ENCODE measurements at regions not wholly inside any gene's neighbourhood (a gene's known extent, or its start where the extent isn't known, plus 50 kb on each side); places are given as distances from the start of the nearest gene placed in this dataset.
"Not testable (repeated sequence)": the region's sequence is repeated elsewhere in the genome, so short reads cannot be mapped to it uniquely, and the experiment has no call there.

DNA sequence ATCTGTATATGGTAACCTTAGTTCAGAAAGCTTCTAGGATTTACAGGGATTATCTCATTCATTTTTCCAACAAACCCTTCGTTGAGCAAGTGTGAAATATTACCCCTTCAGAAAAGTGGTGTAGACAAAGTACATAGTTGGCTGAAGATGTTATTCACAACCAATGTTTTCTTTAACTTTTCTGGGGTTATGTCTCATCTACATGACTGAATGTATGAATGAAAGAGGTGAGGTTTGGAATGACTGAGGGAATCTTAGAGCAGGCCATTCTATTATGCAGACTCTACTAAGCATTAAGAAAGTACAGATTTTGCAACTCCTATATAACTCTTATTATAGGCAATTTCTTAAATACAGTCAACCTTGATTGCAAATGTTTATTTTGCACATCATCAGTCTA is 167.2 kb downstream of the NDFIP2 start:
- no peak for ATAC-seq

DNA sequence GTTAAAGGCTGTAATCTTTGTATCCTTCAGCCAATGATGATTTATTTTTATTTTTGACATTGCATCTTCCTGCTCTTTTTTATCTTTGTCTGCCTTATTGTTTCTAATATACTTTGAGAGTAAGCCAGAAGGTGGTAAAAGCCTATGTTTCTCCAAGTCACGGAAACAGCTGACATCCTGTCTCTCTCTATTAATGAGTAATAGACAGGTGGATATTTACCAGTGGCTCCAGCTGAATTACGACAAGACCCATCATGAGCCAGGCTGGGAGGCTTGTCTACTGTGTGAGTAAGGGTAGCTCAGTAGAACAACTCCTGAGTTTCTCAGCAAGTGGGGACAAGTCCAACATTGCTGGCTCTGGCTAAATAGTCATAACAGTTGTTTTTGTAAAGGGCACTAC is 166.6 kb downstream of the NDFIP2 start:
- ATAC-seq, result no peak

GRCh38 chr13:79646880-79647279 is 165.9 kb downstream of the NDFIP2 start:
- ATAC-seq, result no peak

DNA sequence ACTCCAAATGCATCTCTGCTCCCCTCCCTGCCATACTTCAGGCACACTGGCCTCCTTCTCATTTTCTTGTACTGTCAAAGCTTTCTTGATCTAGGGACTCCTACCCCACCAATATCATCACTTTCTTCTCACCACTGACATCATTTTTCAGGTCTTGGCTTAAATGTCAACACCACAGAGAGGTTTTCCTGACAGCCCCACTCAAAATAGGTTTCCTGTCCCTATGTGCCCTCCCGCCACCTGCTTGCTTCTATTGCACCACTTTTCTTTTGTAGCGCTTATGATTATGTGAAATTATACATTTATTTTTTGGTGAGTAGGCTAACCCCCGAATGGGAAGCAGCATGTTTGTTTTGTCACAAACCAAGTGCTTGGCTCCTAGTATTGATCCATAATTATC is 164.6 kb downstream of the NDFIP2 start:
- ATAC-seq, result no peak

DNA sequence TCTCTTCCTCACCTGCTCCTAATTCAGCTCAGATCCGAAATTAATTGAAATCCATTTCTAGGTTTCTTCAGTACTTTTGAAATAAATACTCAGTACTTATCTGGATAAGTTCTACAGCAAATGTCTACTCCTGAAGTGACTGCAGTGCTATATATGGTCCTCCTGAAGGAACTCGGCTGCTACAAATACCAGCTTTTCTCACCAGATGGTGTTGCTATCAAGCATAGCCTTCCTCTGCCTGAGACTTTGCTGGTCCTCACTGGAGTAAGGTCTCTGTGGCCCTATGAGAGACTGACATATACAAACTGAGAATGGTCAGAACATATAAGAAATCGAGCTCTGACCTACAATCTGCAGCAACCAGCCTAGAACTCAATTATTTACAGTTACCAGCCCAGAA is 161.6 kb downstream of the NDFIP2 start:
- ATAC-seq, result no peak

DNA sequence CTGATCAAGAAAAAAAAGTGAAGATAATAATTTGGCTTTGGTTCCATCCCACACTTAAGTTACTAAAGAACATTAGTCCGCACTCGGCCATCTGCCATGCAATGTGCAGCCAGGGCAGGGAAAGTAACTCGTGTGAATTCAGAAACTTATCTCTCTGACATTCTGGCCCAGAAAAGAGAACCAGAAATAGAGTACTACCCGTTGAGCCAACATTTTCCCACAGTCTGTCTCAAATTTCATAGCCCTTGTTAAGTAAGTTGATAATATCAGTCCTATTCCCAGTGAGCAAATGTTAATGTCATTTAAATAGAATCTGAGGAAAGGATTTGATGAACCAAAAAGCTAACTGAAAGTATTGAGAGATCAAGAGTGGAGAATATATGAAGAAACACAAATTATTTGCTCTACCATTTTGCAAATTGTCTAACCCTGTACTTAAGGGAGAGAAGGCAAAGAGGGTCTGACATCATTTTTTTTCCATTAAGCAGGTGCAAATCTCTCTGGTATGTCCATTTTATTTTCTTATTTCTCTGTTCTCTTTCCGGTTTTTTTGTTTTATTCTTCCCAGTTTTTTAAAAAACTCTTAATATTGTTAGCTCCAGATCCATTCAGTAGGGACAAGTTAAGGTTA is 156.3 kb downstream of the NDFIP2 start:
- no peak for ATAC-seq

DNA sequence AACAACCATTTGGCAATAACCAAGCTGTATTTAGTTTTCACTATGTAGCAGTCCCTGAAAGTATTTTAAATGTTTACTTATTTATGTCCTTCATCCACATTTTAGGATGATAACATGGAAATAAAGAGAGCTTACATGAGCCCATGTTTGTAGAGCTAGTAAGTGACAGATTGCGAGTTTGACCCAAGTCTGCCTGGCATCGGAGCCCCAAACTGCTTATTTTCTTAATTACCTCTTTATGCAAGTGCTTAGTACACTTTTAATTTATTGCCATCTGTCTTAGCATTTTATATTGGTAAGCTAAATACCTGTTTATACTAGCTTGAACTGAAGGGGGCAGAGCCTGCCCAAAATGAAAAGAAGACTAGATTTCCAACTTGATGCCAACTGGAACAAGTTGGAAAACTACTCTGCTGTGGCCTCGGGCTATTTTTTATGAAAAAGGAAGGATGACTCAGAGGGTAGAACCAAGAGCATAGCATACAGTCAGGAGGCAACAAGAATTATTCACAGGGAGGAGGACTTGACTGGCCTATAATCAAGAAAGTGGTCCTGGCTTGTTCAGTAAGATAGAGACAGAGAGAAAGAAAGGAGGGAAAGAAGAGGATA is 150.2 kb downstream of the NDFIP2 start:
- no peak for ATAC-seq

DNA sequence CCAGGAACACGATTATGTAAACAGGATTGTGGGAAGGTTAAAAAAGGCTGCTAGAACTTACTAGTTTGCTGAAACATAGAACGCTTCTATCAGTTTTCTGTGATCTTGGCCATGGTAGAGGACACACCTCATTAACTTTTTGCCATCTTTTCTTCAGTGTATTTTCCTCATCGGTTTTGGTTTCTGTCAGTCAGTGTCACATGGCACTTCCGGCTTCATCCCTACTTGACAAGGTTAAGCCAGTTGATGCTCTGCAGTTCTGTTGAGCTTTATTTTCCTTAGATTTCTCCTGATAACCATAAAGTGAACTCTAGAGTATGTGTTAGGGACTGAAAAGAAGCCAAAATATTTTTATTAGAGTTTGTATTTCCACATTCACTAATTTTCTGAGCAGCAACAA is 147.5 kb downstream of the NDFIP2 start:
- no peak for ATAC-seq

DNA sequence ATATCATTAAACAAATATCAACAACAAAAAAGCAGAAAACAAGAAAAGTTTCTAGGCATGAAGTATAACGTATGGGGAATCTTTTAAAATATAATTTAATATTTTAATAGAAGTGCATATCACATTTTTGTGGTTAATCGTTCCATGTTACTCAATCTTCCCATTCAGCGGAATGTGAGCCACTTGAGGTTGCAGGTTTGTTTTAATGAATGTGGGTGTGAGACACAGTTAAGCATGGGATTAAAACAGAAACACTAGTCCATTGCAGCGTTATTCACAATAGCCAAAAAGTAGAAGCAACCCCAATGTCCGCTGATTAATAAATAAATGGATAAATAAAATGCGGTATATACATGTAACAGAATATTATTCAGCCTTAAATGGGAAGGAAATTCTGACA is 146.0 kb downstream of the NDFIP2 start:
- no peak for ATAC-seq

- no peak for ATAC-seq
Observed at GRCh38 chr13:79625517-79625916, 144.6 kb downstream of the NDFIP2 start.

GRCh38 chr13:79621902-79622301 is 140.9 kb downstream of the NDFIP2 start:
- ATAC-seq, result no peak

- ATAC-seq, result no peak
Observed at GRCh38 chr13:79621449-79621848, 140.5 kb downstream of the NDFIP2 start.

DNA sequence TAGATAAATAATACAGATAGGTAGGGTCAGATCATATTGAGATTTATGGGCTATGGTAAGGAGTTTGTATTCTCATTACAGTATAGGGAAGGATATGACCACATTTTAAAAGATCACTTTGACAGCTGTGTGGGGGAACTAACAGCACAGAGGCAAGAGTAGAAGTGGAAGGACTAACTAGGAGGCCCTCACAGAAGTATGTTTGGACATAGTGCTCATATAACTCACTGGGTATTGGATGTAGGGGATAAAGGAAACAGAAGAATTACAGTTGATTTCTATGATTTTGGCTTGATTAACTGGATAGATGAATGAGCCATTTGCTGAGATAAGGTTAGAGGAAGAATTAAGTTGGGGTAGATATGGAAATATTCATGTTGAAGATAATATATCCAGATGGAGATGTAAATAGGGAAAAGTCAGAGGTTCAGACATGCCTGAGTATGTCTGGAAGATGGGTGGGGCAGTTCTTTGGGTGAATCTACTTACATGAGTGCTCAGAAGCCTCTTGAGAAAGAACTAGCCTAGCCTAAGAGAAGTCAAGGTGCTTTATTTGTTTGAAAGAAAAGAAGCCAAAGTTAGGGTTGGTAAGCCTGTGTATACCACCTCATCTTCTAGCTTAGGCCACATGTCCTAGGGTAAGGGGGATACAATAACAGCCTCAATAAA is 133.4 kb downstream of the NDFIP2 start:
- ATAC-seq, result no peak

DNA sequence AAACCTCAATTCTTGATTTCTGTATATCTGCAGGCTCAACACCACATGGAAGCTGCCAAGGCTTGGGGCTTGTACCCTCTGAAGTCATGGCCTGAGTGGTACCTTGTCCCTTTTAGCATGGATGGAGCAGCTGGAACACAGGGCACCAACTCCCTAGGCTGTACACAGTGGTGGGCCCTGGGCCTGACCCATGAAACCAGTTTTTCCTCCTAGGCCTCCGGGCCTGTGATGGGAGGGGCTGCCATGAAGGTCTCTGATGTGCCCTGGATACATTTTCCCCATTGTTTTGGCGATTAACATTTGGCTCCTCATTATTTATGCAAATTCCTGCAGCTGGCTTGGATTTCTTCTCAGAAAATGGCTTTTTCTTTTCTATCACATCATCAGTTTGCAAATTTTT is 131.6 kb downstream of the NDFIP2 start:
- ATAC-seq, result no peak

DNA sequence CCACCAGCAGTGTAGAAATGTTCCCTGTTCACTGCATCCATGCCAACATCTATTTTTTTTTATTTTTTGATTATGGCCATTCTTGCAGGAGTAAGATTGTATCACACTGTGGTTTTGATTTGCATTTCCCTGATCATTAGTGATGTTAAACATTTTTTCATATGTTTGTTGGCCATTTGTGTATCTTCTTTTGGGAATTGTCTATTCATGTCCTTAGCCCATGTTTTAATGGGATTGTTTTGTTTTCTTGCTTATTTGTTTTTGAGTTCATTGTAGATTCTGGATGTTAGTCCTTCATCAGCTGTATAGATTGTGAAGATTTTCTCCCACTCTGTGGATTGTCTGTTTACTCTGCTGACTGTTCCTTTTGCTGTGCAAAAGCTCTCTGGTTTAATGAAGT is 126.9 kb downstream of the NDFIP2 start:
- ATAC-seq, result not testable (repeated sequence)

Data from activated CD4-positive, CD25-positive, alpha-beta regulatory T cell treated with anti-CD3 and anti-CD28 coated beads, Interleukin-2, amount 50 U/mL, for 24 hours (primary cell).